GM18951 (cell line): ENCODE measurements at regions not wholly inside any gene's neighbourhood (a gene's known extent, or its start where the extent isn't known, plus 50 kb on each side); places are given as distances from the start of the nearest gene placed in this dataset.
"Not testable (repeated sequence)": the region's sequence is repeated elsewhere in the genome, so short reads cannot be mapped to it uniquely, and the experiment has no call there.

ENCODE experiments used
- POLR2A ChIP-seq: IDR thresholded peaks from 4 replicates; pipeline ENCODE4 v1.6.1; 2011; ENCODE audit warnings: mild to moderate bottlenecking; ENCODE audit not compliant: insufficient read length, insufficient read depth; ENCODE audit errors: extremely low read depth
- in situ Hi-C: fragments of 300-500 bp; cut with MboI; formaldehyde crosslinking; loops from one replicate; pipeline ENCODE4 v1.12.0; 2022; ENCODE audit warnings: low sequenced_read_pairs, mixed read lengths, inconsistent platforms; ENCODE audit not compliant: unreplicated experiment

DNA sequence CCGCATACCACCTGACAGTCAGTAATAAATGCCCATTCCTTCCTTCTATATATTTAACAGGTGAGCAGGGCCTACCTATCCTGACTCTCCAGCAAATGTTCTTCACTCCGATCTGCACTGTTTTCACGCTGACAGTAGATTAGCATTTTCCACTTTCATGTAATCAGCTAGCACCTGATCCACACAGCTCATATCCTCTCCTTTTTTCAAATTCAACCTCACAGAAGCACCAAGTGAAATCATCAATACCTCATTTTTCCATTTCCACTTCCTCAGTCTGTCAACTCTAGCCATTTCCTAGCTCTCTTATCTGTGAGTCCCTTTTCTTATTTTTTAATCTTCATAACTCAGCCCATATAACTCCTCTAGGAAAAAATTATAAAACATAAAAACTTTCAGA, 402.8 kb downstream of the ZEB2 start:
- TF ChIP-seq POLR2A, result no peak
- in situ Hi-C loops, result no loop called here

DNA sequence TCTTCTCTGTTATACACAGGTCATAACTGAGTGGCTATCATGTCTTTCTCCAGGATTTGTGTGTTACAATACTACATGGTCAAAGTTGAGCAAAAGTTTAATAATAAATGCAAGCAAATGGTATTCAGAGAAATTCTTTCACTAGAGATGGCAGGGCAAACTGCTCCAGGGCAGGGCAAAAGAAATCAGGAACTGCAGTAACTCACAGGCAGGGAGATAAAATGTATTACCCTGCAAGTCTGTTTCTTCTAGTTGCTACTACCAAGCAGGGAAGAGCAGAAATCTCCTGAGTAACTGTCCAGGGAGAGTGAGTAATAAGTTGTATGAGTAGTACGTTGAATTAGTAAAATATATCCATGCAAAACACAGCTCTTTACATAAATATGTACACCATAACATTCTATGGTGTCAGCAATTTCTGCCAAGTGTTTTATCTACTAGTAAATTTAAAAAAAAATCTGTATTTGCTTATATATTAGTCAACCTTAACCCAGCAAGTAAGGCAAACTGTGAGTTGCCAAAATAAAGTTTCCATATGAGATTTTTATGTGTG, 404.1 kb downstream of the ZEB2 start:
- TF ChIP-seq POLR2A, result no peak
- in situ Hi-C loops, result no loop called here

DNA sequence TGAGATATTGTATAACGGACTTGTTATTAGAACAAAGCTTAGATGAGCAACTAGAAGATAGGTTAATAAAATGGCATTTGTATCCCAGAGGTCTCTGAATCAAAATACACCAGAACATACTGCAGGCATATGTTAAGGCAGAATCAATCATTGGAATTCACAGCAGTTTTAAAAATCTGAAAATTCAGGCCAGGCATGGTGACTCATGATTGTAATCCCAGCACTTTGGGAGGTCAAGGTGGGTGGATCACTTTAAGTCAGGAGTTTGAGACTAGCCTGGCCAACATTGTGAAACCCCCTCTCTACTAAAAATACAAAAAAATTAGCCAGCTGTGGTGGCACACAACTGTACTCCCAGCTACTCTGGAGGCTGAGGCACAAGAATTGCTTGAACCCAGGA, 405.2 kb downstream of the ZEB2 start:
- no peak for TF ChIP-seq POLR2A
- in situ Hi-C loops, result no loop called here

DNA sequence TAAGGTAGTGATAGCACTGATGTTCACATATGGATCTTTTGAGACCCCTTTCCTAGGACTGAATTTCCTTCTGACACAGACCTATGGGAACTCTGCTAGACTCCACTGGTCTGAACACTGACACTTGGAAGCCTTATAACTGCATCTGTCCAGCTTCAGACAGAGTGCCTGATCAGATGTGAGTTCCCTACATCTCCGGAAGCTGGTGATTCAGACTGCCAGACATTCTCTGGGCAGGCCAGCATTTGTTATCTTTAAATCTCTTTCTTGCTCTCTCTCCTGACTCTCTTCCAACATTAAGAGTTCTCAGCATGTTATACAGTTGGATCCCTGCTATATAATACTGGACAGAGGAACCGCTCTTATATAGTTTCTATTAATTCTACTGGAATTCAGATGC, 408.5 kb downstream of the ZEB2 start:
- in situ Hi-C loops, result no loop called here

GRCh38 chr2:144106104-144106503, 413.8 kb downstream of the ZEB2 start:
- in situ Hi-C loops, result not testable (repeated sequence)

More for the DNA sequence above, 408.5 kb downstream of the ZEB2 start:
- no peak for TF ChIP-seq POLR2A

DNA sequence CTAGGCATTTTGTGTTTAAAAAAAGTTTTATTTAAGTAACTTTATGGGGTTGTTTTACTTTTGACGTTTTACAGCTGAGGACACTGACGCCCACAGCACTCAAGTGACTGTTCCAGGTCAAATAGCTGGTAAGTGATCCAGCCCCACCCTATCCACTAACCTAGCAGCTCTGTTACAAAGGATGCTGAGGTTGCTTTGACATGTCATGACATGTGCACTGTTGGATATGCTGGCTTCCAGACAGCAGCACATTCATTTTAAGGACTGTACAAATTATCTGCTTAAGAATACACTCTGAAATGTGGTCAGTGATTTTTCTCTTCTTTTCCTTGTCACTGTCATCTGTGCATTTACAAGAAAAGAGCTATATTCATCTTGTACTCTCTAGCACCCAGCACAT, 417.5 kb downstream of the ZEB2 start:
- TF ChIP-seq POLR2A, result no peak
- in situ Hi-C loops, result no loop called here

DNA sequence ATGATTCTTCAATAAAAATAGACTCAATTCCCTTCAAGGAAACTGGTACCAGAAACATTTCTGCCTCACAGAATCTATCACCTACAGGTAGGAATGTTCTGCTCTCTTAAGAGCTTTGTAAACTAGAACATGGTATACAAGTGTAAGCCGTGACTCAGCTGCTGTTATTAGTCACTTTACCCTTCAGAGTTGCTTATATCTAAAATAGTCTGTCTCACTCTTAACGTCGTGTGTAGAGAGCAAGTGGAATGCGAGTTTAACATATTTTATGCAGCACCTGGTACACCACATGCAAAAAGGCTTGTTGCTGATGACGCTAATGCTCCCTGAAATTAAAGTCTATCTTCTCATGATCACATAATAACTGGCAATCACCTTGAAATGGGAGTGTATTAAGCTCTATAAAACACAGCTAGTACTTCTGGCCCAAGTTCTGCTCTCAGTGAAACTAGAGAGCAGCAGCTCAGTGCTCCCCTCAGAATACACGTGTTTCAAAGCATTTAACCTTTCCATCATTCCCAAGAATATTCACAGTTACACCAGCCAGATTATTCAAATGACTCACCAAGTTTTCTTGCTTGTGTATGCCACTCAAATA, 420.0 kb downstream of the ZEB2 start:
- in situ Hi-C loops, result no loop called here
- no peak for TF ChIP-seq POLR2A

- in situ Hi-C loops, result no loop called here
- TF ChIP-seq POLR2A, result no peak
Measured at GRCh38 chr2:144099340-144099739, 420.6 kb downstream of the ZEB2 start.

- in situ Hi-C loops, result no loop called here
- TF ChIP-seq POLR2A, result no peak
Measured at GRCh38 chr2:144097440-144098225, 422.3 kb downstream of the ZEB2 start.

- in situ Hi-C loops, result no loop called here
Measured at GRCh38 chr2:144096531-144096930, 423.4 kb downstream of the ZEB2 start.

DNA sequence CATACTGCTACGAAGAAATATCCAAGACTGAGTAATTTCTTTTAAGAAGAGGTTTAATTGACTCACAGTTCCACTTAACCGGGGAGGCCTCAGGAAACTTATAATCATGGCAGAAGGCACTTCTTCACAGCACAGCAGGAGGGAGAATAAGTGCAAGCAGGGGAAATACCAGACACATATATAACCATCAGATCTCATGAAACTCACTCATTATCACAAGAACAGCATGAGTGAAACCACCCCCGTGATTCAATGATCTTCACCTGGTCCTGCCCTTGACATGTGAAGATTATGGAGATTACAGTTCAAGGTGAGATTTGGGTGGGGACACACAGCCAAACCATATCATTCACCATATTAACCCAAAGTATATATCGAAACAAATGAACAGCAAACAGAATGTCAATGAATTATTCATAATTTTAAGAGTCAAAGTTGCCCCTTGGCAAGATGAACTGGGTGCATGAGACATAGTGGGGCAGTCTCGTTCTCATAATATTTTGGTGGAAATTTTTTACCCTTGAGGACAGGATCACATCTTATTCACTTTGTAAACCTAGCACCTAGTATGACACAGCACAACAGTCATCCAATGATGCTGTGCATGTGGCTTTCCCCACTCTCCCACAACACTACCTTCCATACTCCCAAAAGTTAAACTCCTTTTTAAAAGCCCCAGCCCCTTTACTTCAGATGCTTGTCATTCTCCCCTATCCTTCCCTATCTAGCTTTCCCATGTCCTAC, 425.3 kb downstream of the ZEB2 start:
- no peak for TF ChIP-seq POLR2A
- in situ Hi-C loops, result no loop called here

More at GRCh38 chr2:144096531-144096930, 423.4 kb downstream of the ZEB2 start:
- no peak for TF ChIP-seq POLR2A

DNA sequence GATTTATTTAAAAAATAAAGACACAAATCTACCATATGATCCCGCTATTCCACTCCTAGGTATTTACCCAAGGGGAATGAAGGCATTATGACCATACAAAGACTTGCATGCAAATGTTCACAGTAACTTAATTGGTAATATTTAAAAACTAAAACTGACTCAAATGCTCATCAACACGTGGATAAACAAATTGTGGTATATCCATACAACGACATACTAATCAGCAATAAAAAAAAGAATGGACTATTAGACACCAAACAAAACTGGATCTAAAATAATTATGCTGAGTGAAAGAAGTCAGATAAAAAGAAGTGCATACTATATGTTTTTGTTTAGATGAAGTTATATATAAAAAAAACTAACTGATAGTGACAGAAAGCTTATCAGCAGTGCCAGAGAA, 428.3 kb downstream of the ZEB2 start:
- in situ Hi-C loops, result no loop called here
- TF ChIP-seq POLR2A, result no peak

- in situ Hi-C loops, result no loop called here
- no peak for TF ChIP-seq POLR2A
Measured at GRCh38 chr2:144088863-144089262, 431.1 kb downstream of the ZEB2 start.
